Transverse colon (tissue), 4 donors: ENCODE measurements at regions not wholly inside any gene's neighbourhood (a gene's known extent, or its start where the extent isn't known, plus 50 kb on each side); places are given as distances from the start of the nearest gene placed in this dataset.

ENCODE experiments used
- DNase-seq: peaks from one replicate; pipeline ENCODE4 v3.0.0-alpha.2; 2019
- H3K27ac ChIP-seq, 4 donors: fragments of 200-600 bp; sonication (generic); 2 replicates each; pipeline ENCODE4 v1.5.1; 2016 to 2018; ENCODE audit warnings: inconsistent platforms in 4 of 4
- H3K27me3 ChIP-seq: fragments of 200-600 bp; sonication (generic); 2 replicates; pipeline ENCODE4 v1.5.1; 2017; ENCODE audit warnings: inconsistent platforms
- H3K36me3 ChIP-seq, 4 donors: fragments of 200-600 bp; sonication (generic); 2 replicates each; pipeline ENCODE4 v1.5.1; 2017 to 2019; ENCODE audit warnings: inconsistent platforms in 4 of 4
- H3K4me1 ChIP-seq, 4 donors: fragments of 200-600 bp; sonication (generic); 2 replicates each; pipeline ENCODE4 v1.5.1; 2017 to 2020; ENCODE audit warnings: inconsistent platforms in 4 of 4
- H3K4me3 ChIP-seq, 4 donors: fragments of 200-600 bp; sonication (generic); 1 replicate in 1 of 4; 2 replicates in 3 of 4; pipeline versions ENCODE4 v1.5.1 to v1.6.1; 2017 to 2019; ENCODE audit warnings: inconsistent platforms in 4 of 4
- H3K9me3 ChIP-seq, 2 donors: fragments of 200-600 bp; sonication (generic); 2 replicates each; pipeline ENCODE4 v1.5.1; 2017 to 2019; ENCODE audit warnings: inconsistent platforms in 2 of 2
- EP300 ChIP-seq: sonication (generic); formaldehyde crosslinking; IDR thresholded peaks from one replicate; pipeline ENCODE4 v1.6.1; 2017; ENCODE audit warnings: antibody characterized with exemption, low read depth
- POLR2A ChIP-seq: fragments of 450-650 bp; IDR thresholded peaks from one replicate; pipeline ENCODE4 v1.6.1; 2016; ENCODE audit warnings: antibody characterized with exemption, mild to moderate bottlenecking, moderate library complexity
- POLR2AphosphoS5 ChIP-seq, 3 donors: sonication (generic); formaldehyde crosslinking; IDR thresholded peaks; one replicate each; pipeline ENCODE4 v1.6.1; 2016; ENCODE audit warnings: antibody characterized with exemption in 3 of 3
- WGBS, 2 donors: methylation state at CpG; one replicate each; pipeline ENCODE4 v1.1.5; 2018; ENCODE audit warnings: low coverage in 1 of 2; 5-methylcytosine and 5-hydroxymethylcytosine counted together
- in situ Hi-C, 4 donors: fragments of 200-750 bp; cut with MboI; loops; one replicate each; pipeline versions ENCODE4 v1.15.0 to v1.15.1; 2017; ENCODE audit warnings: low sequenced_read_pairs in 3 of 4, low pct_ligation_motif_present in 1 of 4, low pct_unique_long_range_greater_than_20kb in 1 of 4
- intact Hi-C: fragments of 100-400 bp; cut with DNase I; formaldehyde crosslinking; loops from one replicate; pipeline ENCODE4 v1.15.1; 2023; ENCODE audit warnings: low total_unique reads
- TF ChIP-seq, protein P1 (sequence below), 5 experiments: fragments of 200-600 bp in 3 of 5; fragments of 450-650 bp in 2 of 5; sonication (generic) in 3 of 5; IDR thresholded peaks; 1 replicate in 2 of 5; 2 replicates in 3 of 5; pipeline ENCODE4 v1.5.1; 2016 to 2017; ENCODE audit warnings: antibody characterized with exemption in 5 of 5, inconsistent platforms in 3 of 5, mild to moderate bottlenecking in 2 of 5, moderate library complexity in 1 of 5

DNA sequence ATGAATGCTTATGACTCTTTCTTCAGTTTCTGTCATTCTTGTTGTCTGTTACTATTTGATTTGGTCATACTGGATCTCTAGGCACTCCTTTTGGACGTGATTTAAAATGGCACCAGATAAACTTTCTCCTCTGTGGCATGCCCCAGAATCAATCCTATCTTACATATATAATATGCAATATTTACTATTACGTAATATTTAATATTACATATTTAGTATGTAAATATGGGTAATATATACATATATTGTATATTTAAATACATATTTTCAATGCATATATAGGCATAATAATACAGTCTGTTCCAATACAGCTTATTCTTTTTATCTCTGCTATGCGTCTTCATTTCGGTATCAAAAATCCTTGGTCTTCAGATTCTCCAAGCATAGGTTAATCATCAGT, 104.4 kb upstream of the PRR20A start:
- intact Hi-C loops (no loop called here), in situ Hi-C loops (no loop called here)
- no peak overlapping the region for H3K27ac ChIP-seq
- no peak overlapping the region for H3K4me3 ChIP-seq
- H3K27me3 ChIP-seq: no peaks in the 10 kb centered on the region
- 87 to 91% methylated on average over 4 of the region's 4 CpGs for WGBS, 2 donors
- DNase-seq: no peak
- TF ChIP-seq POLR2AphosphoS5 (IDR thresholded peaks at IDR 0.05) (no peak), EP300 (no peak), POLR2A (no peak)
- H3K36me3 ChIP-seq: no peaks in the 10 kb centered on the region
- no peaks in the 10 kb centered on the region for H3K4me1 ChIP-seq
- no peaks in the 10 kb centered on the region for H3K9me3 ChIP-seq

DNA sequence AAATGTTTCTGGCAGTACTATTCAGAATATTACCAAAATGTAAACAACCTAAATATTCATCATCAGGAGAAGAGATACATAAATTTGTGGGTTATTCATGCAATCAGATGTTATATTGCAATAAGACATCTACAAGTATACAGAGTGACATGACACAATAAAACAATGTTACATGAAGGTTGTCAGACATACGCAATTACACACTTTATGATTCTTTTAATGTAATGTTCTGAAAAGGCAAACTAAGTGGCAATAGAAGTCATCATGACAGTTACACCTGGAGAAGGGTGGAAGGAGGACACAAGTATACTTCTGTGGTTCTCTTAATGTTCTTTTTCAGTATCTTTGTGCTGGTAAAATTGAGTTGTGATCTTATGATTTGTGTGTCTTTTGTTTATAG, 95.8 kb upstream of the PRR20A start:
- no peak overlapping the region for H3K27ac ChIP-seq
- peaks cover 0 to 9% (median 3%) of the 10 kb centered on the region in 4 donors for H3K4me1 ChIP-seq
- 51 to 57% methylated on average over 1 of the region's 1 CpG for WGBS, 2 donors
- H3K9me3 ChIP-seq: peaks cover 3 to 12% of the 10 kb centered on the region in 2 donors
- no peaks in the 10 kb centered on the region for H3K27me3 ChIP-seq
- intact Hi-C loops: no loop called here
- TF ChIP-seq POLR2AphosphoS5 (IDR thresholded peaks at IDR 0.05) (no peak), EP300 (no peak), POLR2A (no peak)
- TF ChIP-seq, protein P1, sequence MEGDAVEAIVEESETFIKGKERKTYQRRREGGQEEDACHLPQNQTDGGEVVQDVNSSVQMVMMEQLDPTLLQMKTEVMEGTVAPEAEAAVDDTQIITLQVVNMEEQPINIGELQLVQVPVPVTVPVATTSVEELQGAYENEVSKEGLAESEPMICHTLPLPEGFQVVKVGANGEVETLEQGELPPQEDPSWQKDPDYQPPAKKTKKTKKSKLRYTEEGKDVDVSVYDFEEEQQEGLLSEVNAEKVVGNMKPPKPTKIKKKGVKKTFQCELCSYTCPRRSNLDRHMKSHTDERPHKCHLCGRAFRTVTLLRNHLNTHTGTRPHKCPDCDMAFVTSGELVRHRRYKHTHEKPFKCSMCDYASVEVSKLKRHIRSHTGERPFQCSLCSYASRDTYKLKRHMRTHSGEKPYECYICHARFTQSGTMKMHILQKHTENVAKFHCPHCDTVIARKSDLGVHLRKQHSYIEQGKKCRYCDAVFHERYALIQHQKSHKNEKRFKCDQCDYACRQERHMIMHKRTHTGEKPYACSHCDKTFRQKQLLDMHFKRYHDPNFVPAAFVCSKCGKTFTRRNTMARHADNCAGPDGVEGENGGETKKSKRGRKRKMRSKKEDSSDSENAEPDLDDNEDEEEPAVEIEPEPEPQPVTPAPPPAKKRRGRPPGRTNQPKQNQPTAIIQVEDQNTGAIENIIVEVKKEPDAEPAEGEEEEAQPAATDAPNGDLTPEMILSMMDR (IDR thresholded peaks at IDR 0.05): no peak
- no peaks in the 10 kb centered on the region for H3K36me3 ChIP-seq
- no peak overlapping the region for H3K4me3 ChIP-seq
- DNase-seq: no peak
- in situ Hi-C loops: no loop called here

DNA sequence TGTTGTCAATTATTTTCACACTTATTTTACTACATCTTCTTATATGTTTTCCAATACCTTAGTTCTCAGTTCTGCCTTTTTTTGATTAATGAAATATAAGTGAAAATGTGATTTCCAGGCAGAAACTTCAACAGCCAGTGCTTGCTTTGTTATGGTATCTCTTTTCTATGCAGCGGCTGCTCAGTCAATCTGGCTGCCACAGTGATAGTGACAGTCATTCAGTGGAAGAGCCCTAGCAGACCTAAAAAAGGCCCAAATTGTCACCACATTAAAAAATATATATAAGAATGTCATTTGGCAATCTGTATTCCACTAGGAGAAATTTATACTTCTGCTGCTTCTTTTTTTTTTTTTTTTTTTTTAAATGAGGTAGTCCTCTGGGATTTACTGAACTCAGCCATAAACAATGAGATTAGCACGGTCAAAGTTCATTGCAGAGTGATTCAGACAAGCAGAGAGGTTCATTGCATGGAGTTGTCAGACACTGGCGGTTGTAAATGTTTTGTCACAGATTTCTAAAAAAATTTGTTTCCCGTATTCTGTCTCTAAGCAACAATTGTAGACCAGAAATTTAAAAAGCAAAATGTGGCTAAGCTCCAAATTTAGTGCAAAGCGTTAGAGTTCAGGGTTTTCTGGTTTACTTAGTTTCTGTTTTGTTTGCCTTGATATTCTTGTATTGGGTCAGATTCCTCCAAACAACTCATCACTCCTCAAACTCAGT, 94.7 kb upstream of the PRR20A start:
- Histone ChIP-seq H3K4me1 (peaks cover 0 to 9% (median 3%) of the 10 kb centered on the region in 4 donors), H3K27me3 (no peaks in the 10 kb centered on the region), H3K36me3 (no peaks in the 10 kb centered on the region), H3K27ac (peak overlapping the region in 1 of 4 donors; percentile 41), H3K9me3 (peaks cover 5 to 12% of the 10 kb centered on the region in 2 donors), H3K4me3 (no peak overlapping the region)
- intact Hi-C loops (no loop called here), in situ Hi-C loops (no loop called here)
- no peak for DNase-seq
- no peak for TF ChIP-seq EP300
- no peak for TF ChIP-seq POLR2AphosphoS5 (IDR thresholded peaks at IDR 0.05)
- no peak for TF ChIP-seq POLR2A
- 15 to 26% methylated on average over 5 of the region's 5 CpGs for WGBS, 2 donors

DNA sequence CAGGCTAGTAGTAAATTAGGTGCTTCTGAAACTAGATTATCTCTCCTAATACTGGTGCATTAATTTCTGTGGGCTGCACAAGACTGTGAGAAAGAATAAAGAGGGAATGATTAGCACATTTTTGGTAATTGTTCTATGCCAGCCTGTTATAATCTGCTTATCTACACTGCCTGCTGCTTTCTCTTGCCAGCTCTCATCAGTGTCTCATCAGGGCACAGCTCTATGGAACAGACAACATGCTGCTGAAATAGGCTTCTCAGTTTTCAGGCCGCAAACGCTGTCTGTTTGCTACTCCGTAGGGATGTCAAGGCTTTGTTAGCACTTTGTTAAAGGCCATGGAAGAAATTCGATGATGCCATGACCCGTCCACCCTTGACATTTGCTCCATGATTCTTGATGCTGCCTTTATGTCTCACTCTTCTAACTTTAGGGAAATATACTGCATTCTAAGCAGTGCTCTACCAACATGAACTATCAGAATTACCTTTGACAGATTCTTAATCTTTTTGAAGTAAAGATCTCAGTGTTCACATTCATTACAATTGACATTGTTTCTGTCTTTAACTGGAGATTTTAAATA, 84.0 kb upstream of the PRR20A start:
- TF ChIP-seq, protein P1 (IDR thresholded peaks at IDR 0.05): no peak
- TF ChIP-seq POLR2AphosphoS5 (IDR thresholded peaks at IDR 0.05): no peak
- no peak for TF ChIP-seq POLR2A
- no peak for TF ChIP-seq EP300
- no peak overlapping the region for H3K4me3 ChIP-seq
- 86 to 89% methylated on average over 5 of the region's 5 CpGs for WGBS, 2 donors
- no peak for DNase-seq
- no peak overlapping the region for H3K27ac ChIP-seq
- H3K36me3 ChIP-seq: no peaks in the 10 kb centered on the region
- H3K9me3 ChIP-seq: no peaks in the 10 kb centered on the region
- in situ Hi-C loops (no loop called here), intact Hi-C loops (no loop called here)
- H3K4me1 ChIP-seq: no peaks in the 10 kb centered on the region
- no peaks in the 10 kb centered on the region for H3K27me3 ChIP-seq

DNA sequence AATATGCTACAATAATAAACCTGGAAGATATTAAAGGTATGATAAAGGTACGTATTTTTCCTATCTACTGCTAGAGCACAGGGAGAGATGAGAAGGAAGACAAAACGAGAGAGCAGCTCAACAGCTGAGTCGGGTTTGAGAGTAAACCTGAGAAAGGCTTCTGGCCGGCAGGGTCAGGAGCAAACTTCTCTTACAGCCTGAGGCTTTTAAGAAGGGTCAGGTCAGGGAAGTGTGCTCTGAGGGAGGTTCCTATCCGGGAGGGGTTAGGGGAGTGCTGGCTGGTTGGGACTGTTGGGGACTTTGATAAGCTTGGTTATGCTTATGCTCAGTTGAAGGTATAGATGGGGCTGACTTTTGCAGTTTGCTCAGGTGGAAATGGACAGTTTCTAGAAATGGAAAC, 77.7 kb upstream of the PRR20A start:
- TF ChIP-seq POLR2A (no peak), POLR2AphosphoS5 (IDR thresholded peaks at IDR 0.05) (no peak), EP300 (no peak)
- TF ChIP-seq, protein P1 (IDR thresholded peaks at IDR 0.05): no peak
- H3K4me1 ChIP-seq: no peaks in the 10 kb centered on the region
- H3K9me3 ChIP-seq: no peaks in the 10 kb centered on the region
- H3K4me3 ChIP-seq: no peak overlapping the region
- in situ Hi-C loops (no loop called here), intact Hi-C loops (loop anchor here (10.0 kb wide), 1 partner anchor 1842 kb away; no protein-coding TSS in a partner anchor)
- DNase-seq: no peak
- WGBS, 2 donors: 52 to 68% methylated on average over 5 of the region's 5 CpGs
- no peaks in the 10 kb centered on the region for H3K36me3 ChIP-seq
- H3K27me3 ChIP-seq: no peaks in the 10 kb centered on the region
- no peak overlapping the region for H3K27ac ChIP-seq
